Anterior cingulate cortex (tissue), 58 donors: ENCODE measurements at regions not wholly inside any gene's neighbourhood (a gene's known extent, or its start where the extent isn't known, plus 50 kb on each side); places are given as distances from the start of the nearest gene placed in this dataset.

Experiments
- DNase-seq, 58 donors: peaks; one replicate each; lab custom pipeline; 2025; lab: John Stamatoyannopoulos, UW

GRCh38 chr11:111148953-111149352 lies 96.6 kb upstream of the POU2AF2 start:
- DNase-seq, result no peak

- DNase-seq, result no peak
Observed at GRCh38 chr11:111148121-111148520, 97.4 kb upstream of the POU2AF2 start.

GRCh38 chr11:111137846-111138245 lies 107.7 kb upstream of the POU2AF2 start:
- no peak for DNase-seq

- DNase-seq, result no peak
Observed at GRCh38 chr11:111135778-111136570, 109.6 kb upstream of the POU2AF2 start.

GRCh38 chr11:111135101-111135500 lies 110.4 kb upstream of the POU2AF2 start:
- no peak for DNase-seq

- DNase-seq, result no peak
Observed at GRCh38 chr11:111128076-111128870, 117.3 kb upstream of the POU2AF2 start.

GRCh38 chr11:111124724-111125123 lies 120.8 kb upstream of the POU2AF2 start:
- DNase-seq, result no peak

- DNase-seq, result peak in 29 of 58 donors; percentile 1 to 59 (median 8)
Observed at GRCh38 chr11:111123463-111124398, 121.8 kb upstream of the POU2AF2 start.

GRCh38 chr11:111120696-111121302 lies 124.7 kb upstream of the POU2AF2 start:
- no peak for DNase-seq

- no peak for DNase-seq
Observed at GRCh38 chr11:111120161-111120560, 125.4 kb upstream of the POU2AF2 start.

GRCh38 chr11:111119751-111120150 lies 125.8 kb upstream of the POU2AF2 start:
- no peak for DNase-seq

GRCh38 chr11:111115890-111116289 lies 129.6 kb upstream of the POU2AF2 start:
- DNase-seq, result no peak

- no peak for DNase-seq
Observed at GRCh38 chr11:111114091-111114490, 131.4 kb upstream of the POU2AF2 start.

- no peak for DNase-seq
Observed at GRCh38 chr11:111112614-111113013, 132.9 kb upstream of the POU2AF2 start.

GRCh38 chr11:111107501-111107900 lies 138.0 kb upstream of the POU2AF2 start:
- no peak for DNase-seq

GRCh38 chr11:111106641-111107040 lies 138.9 kb upstream of the POU2AF2 start:
- no peak for DNase-seq

- no peak for DNase-seq
Observed at GRCh38 chr11:111105566-111105965, 140.0 kb upstream of the POU2AF2 start.

GRCh38 chr11:111104185-111104584 lies 141.3 kb upstream of the POU2AF2 start:
- DNase-seq, result no peak

GRCh38 chr11:111101881-111102280 lies 143.6 kb upstream of the POU2AF2 start:
- no peak for DNase-seq

- DNase-seq, result no peak
Observed at GRCh38 chr11:111099028-111099713, 146.4 kb upstream of the POU2AF2 start.
